ENCODE measurements at regions not wholly inside any gene's neighbourhood (a gene's known extent, or its start where the extent isn't known, plus 50 kb on each side); places are given as distances from the start of the nearest gene placed in this dataset.

GRCh38 chrX:109089359-109089758 lies 353.0 kb upstream of the IRS4 start:
- Histone ChIP-seq H2BK120ac (ENCODE audit: low read depth, low read length, poor library complexity, severe bottlenecking) (no peak overlapping the region), H3K14ac (ENCODE audit: insufficient read depth, low read length) (no peak overlapping the region), H3K4me2 (ENCODE audit: insufficient read depth, insufficient read length, low read length) (no peak overlapping the region), H2BK12ac (ENCODE audit: insufficient read length, low read depth, low read length) (no peak overlapping the region), H3K56ac (ENCODE audit: insufficient read length, low read depth, low read length) (no peak overlapping the region), H4K91ac (ENCODE audit: insufficient read length, low read depth, low read length) (no peak overlapping the region), H4K8ac (replicated peaks; ENCODE audit: insufficient read length, low read depth, low read length) (no peak overlapping the region), H4K20me1 (ENCODE audit: control insufficient read depth, insufficient read depth, insufficient read length) (no peaks in the 10 kb centered on the region), H2AK5ac (ENCODE audit: insufficient read length, low read length) (no peak overlapping the region), H3K23me2 (ENCODE audit: insufficient read length, low read depth, low read length, poor library complexity, severe bottlenecking) (no peaks in the 10 kb centered on the region), H2BK15ac (ENCODE audit: low read depth, low read length) (no peak overlapping the region), H3K79me1 (ENCODE audit: insufficient read depth, low read depth, low read length, poor library complexity, severe bottlenecking) (no peaks in the 10 kb centered on the region), H2BK20ac (ENCODE audit: low read depth, low read length, poor library complexity, severe bottlenecking) (no peak overlapping the region), H3K23ac (ENCODE audit: insufficient read length, low read depth, low read length) (no peak overlapping the region), H3K27me3 (ENCODE audit: insufficient read depth, low read length) (no peaks in the 10 kb centered on the region), H3T11ph (ENCODE audit: low read length) (no peak overlapping the region), H3K9ac (ENCODE audit: extremely low read depth, insufficient read length, low read length) (no peak overlapping the region), H3K18ac (ENCODE audit: insufficient read length, low read depth, low read length) (no peak overlapping the region), H3K9me3 (ENCODE audit: control insufficient read depth, low read depth, low read length) (no peaks in the 10 kb centered on the region), H2AFZ (ENCODE audit: low read length) (no peak overlapping the region), H3K27ac (ENCODE audit: insufficient read length, low read depth, low read length) (no peak overlapping the region), H3K79me2 (ENCODE audit: insufficient read depth, low read length) (no peaks in the 10 kb centered on the region), H3K4me1 (ENCODE audit: insufficient read depth, low read length) (no peaks in the 10 kb centered on the region), H3K4ac (ENCODE audit: low read depth, low read length) (no peak overlapping the region), H2BK5ac (ENCODE audit: insufficient read length, low read length) (no peak overlapping the region), H4K5ac (ENCODE audit: insufficient read length, low read depth, low read length) (no peak overlapping the region)
- DNase-seq: no peak
- no CpG with 5 or more reads among the region's 4 CpGs for WGBS (ENCODE audit: extremely low coverage, insufficient read length, low lambda C conversion rate)
- Mint-ChIP-seq H3K4me3 (no peak overlapping the region), H3K27me3 (ENCODE audit: low read depth) (no peaks in the 10 kb centered on the region), H3K36me3 (ENCODE audit: insufficient read depth in 1 of 3, low read depth in 3 of 3) (peaks cover 0 to 18% (median 11%) of the 10 kb centered on the region in 3 experiments; a peak in 6 of 7 replicates), H3K27ac (no peak overlapping the region), H3K9me3 (peaks cover 20 to 41% of the 10 kb centered on the region in 2 experiments), H3K4me1 (no peaks in the 10 kb centered on the region)
- no peak for TF ChIP-seq CTCF (conservative IDR thresholded peaks at IDR 0.05)
